Aorta (tissue), 5 donors: ENCODE measurements at regions not wholly inside any gene's neighbourhood (a gene's known extent, or its start where the extent isn't known, plus 50 kb on each side); places are given as distances from the start of the nearest gene placed in this dataset.
"Not testable (repeated sequence)": the region's sequence is repeated elsewhere in the genome, so short reads cannot be mapped to it uniquely, and the experiment has no call there.

Source experiments
- ATAC-seq: fragments of 200-7000 bp; cut with Tn5 transposase; one replicate; pipeline ENCODE4 v1.9.1; 2022; ENCODE audit warnings: moderate library complexity; ENCODE audit not compliant: low FRiP score
- DNase-seq, 2 donors: peaks; one replicate each; pipeline ENCODE4 v3.0.0-alpha.2; 2020
- H3K27ac ChIP-seq, 2 donors: one replicate each; pipeline ENCODE4 v1.5.1; 2013; ENCODE audit warnings: low read length in 2 of 2, mild to moderate bottlenecking in 2 of 2, moderate library complexity in 2 of 2, control low read depth in 1 of 2, inconsistent platforms in 1 of 2, low read depth in 1 of 2
- H3K27me3 ChIP-seq, 2 donors: one replicate each; pipeline ENCODE4 v1.6.1; 2013; ENCODE audit warnings: control low read depth in 1 of 2, low read length in 1 of 2, mild to moderate bottlenecking in 1 of 2, moderate library complexity in 1 of 2; ENCODE audit not compliant: insufficient read depth in 2 of 2, control insufficient read depth in 1 of 2
- H3K36me3 ChIP-seq, 2 donors: one replicate each; pipeline ENCODE4 v1.6.1; 2013; ENCODE audit warnings: control low read depth in 1 of 2, low read length in 1 of 2, mild to moderate bottlenecking in 1 of 2; ENCODE audit not compliant: insufficient read depth in 2 of 2, control insufficient read depth in 1 of 2
- H3K4me1 ChIP-seq, 2 donors: one replicate each; pipeline ENCODE4 v1.6.1; 2013; ENCODE audit warnings: low read length in 2 of 2, control low read depth in 1 of 2, mild to moderate bottlenecking in 1 of 2, moderate library complexity in 1 of 2; ENCODE audit not compliant: insufficient read depth in 2 of 2, control insufficient read depth in 1 of 2
- H3K4me3 ChIP-seq, 2 donors: one replicate each; pipeline ENCODE4 v1.5.1; 2013; ENCODE audit warnings: low read length in 2 of 2, control low read depth in 1 of 2, mild to moderate bottlenecking in 1 of 2
- H3K9me3 ChIP-seq: one replicate; pipeline ENCODE4 v1.6.1; 2013; ENCODE audit warnings: mild to moderate bottlenecking, low read length; ENCODE audit not compliant: control insufficient read depth
- WGBS, 2 donors: extraction: QIAGEN DNeasy Blood & Tissue Kit; methylation state at CpG; one replicate each; pipeline ENCODE4 v1.1.7; 2013; 5-methylcytosine and 5-hydroxymethylcytosine counted together
- intact Hi-C, 2 donors: fragments of 100-400 bp; cut with DNase I; formaldehyde crosslinking; loops; one replicate each; pipeline versions ENCODE4 v1.14.2 to v1.15.0; 2022
- donor health status: healthy with polysubstance abuse.
- donor health status: Bipolar disorder and iron deficiency.
- donor health status: DM: no; HTN: no; CAD: no.
- donor health status: DM: no; HTN: no; CAD: no.
- donor health status: DM: yes; HTN: yes; CAD: no.

GRCh38 chr11:123318132-123318531 is 111.9 kb upstream of the GRAMD1B start:
- H3K27me3 ChIP-seq, DNase-seq, H3K36me3 ChIP-seq, ATAC-seq, H3K27ac ChIP-seq, H3K9me3 ChIP-seq, intact Hi-C loops, H3K4me1 ChIP-seq, H3K4me3 ChIP-seq: not testable (repeated sequence)

- WGBS, 2 donors = 69 to 75% methylated on average over 6 of the region's 6 CpGs
- no peak overlapping the region for H3K27ac ChIP-seq
- no peak for ATAC-seq
- intact Hi-C loops = no loop called here
- H3K4me1 ChIP-seq = no peaks in the 10 kb centered on the region
- H3K9me3 ChIP-seq = no peaks in the 10 kb centered on the region
- DNase-seq = no peak
- no peaks in the 10 kb centered on the region for H3K36me3 ChIP-seq
- H3K4me3 ChIP-seq = no peak overlapping the region
- peaks cover 0 to 2% of the 10 kb centered on the region in 2 donors for H3K27me3 ChIP-seq
Measured at GRCh38 chr11:123316003-123316402, 114.1 kb upstream of the GRAMD1B start.

- Histone ChIP-seq H3K27me3 (peaks cover 0 to 2% of the 10 kb centered on the region in 2 donors), H3K4me3 (no peak overlapping the region), H3K9me3 (no peaks in the 10 kb centered on the region), H3K4me1 (no peaks in the 10 kb centered on the region), H3K36me3 (no peaks in the 10 kb centered on the region), H3K27ac (no peak overlapping the region)
- no peak for ATAC-seq
- intact Hi-C loops = no loop called here
- no peak for DNase-seq
- 50 to 66% methylated on average over 11 of the region's 11 CpGs for WGBS, 2 donors
Measured at GRCh38 chr11:123314972-123315371, 115.1 kb upstream of the GRAMD1B start.

GRCh38 chr11:123313262-123313661 is 116.8 kb upstream of the GRAMD1B start:
- intact Hi-C loops = no loop called here
- H3K27ac ChIP-seq = no peak overlapping the region
- no peak overlapping the region for H3K4me3 ChIP-seq
- peaks cover 0 to 2% of the 10 kb centered on the region in 2 donors for H3K27me3 ChIP-seq
- no peak for ATAC-seq
- 81 to 88% methylated on average over 5 of the region's 5 CpGs for WGBS, 2 donors
- H3K9me3 ChIP-seq = no peaks in the 10 kb centered on the region
- no peaks in the 10 kb centered on the region for H3K4me1 ChIP-seq
- H3K36me3 ChIP-seq = no peaks in the 10 kb centered on the region
- DNase-seq = no peak

GRCh38 chr11:123308077-123308476 is 113.0 kb upstream of the CLMP start:
- Histone ChIP-seq H3K36me3 (no peaks in the 10 kb centered on the region), H3K27ac (no peak overlapping the region), H3K9me3 (no peaks in the 10 kb centered on the region), H3K4me3 (no peak overlapping the region), H3K4me1 (no peaks in the 10 kb centered on the region), H3K27me3 (peaks cover 0 to 2% of the 10 kb centered on the region in 2 donors)
- intact Hi-C loops = no loop called here
- ATAC-seq (no peak), DNase-seq (no peak)
- WGBS, 2 donors = 53 to 60% methylated on average over 7 of the region's 7 CpGs

GRCh38 chr11:123307276-123307675 is 112.2 kb upstream of the CLMP start:
- WGBS, 2 donors = 54 to 71% methylated on average over 4 of the region's 4 CpGs
- DNase-seq (no peak), ATAC-seq (no peak)
- Histone ChIP-seq H3K4me1 (no peaks in the 10 kb centered on the region), H3K9me3 (no peaks in the 10 kb centered on the region), H3K27ac (no peak overlapping the region), H3K36me3 (no peaks in the 10 kb centered on the region), H3K4me3 (no peak overlapping the region), H3K27me3 (no peaks in the 10 kb centered on the region)
- intact Hi-C loops = no loop called here

- no peak overlapping the region for H3K4me3 ChIP-seq
- no peaks in the 10 kb centered on the region for H3K4me1 ChIP-seq
- DNase-seq (no peak), ATAC-seq (no peak)
- no peaks in the 10 kb centered on the region for H3K36me3 ChIP-seq
- H3K27me3 ChIP-seq = no peaks in the 10 kb centered on the region
- 97 to 98% methylated on average over 7 of the region's 7 CpGs for WGBS, 2 donors
- no peaks in the 10 kb centered on the region for H3K9me3 ChIP-seq
- no peak overlapping the region for H3K27ac ChIP-seq
- intact Hi-C loops = no loop called here
Measured at GRCh38 chr11:123306531-123306930, 111.5 kb upstream of the CLMP start.

- ATAC-seq (no peak), DNase-seq (no peak)
- Histone ChIP-seq H3K27ac (no peak overlapping the region), H3K36me3 (no peaks in the 10 kb centered on the region), H3K4me1 (no peaks in the 10 kb centered on the region), H3K9me3 (no peaks in the 10 kb centered on the region), H3K4me3 (no peak overlapping the region), H3K27me3 (no peaks in the 10 kb centered on the region)
- intact Hi-C loops = no loop called here
- 90 to 95% methylated on average over 10 of the region's 10 CpGs for WGBS, 2 donors
Measured at GRCh38 chr11:123305601-123306375, 110.7 kb upstream of the CLMP start.

- WGBS, 2 donors = 80 to 84% methylated on average over 8 of the region's 8 CpGs
- Histone ChIP-seq H3K4me3 (no peak overlapping the region), H3K27me3 (no peaks in the 10 kb centered on the region), H3K4me1 (no peaks in the 10 kb centered on the region), H3K9me3 (no peaks in the 10 kb centered on the region), H3K27ac (no peak overlapping the region), H3K36me3 (no peaks in the 10 kb centered on the region)
- no peak for ATAC-seq
- no peak for DNase-seq
- intact Hi-C loops = no loop called here
Measured at GRCh38 chr11:123304828-123305466, 109.9 kb upstream of the CLMP start.
